VCaP (cell line): ENCODE measurements at regions not wholly inside any gene's neighbourhood (a gene's known extent, or its start where the extent isn't known, plus 50 kb on each side); places are given as distances from the start of the nearest gene placed in this dataset.
"Not testable (repeated sequence)": the region's sequence is repeated elsewhere in the genome, so short reads cannot be mapped to it uniquely, and the experiment has no call there.

Experiments
- H3K27ac ChIP-seq: fragments of 450-650 bp; 2 replicates; pipeline ENCODE4 v1.5.1; 2017
- CTCF ChIP-seq: fragments of 450-650 bp; conservative IDR thresholded peaks from 2 replicates; pipeline ENCODE4 v1.5.1; 2017; ENCODE audit warnings: mild to moderate bottlenecking, moderate library complexity

GRCh38 chr3:10638466-10638865 is 133.1 kb upstream of the ATP2B2 start:
- no peak overlapping the region for H3K27ac ChIP-seq
- TF ChIP-seq CTCF = no peak

GRCh38 chr3:10641760-10642159 is 136.4 kb upstream of the ATP2B2 start:
- no peak overlapping the region for H3K27ac ChIP-seq
- TF ChIP-seq CTCF = no peak

- H3K27ac ChIP-seq = no peak overlapping the region
Measured at GRCh38 chr3:10644189-10644588, 138.8 kb upstream of the ATP2B2 start.

DNA sequence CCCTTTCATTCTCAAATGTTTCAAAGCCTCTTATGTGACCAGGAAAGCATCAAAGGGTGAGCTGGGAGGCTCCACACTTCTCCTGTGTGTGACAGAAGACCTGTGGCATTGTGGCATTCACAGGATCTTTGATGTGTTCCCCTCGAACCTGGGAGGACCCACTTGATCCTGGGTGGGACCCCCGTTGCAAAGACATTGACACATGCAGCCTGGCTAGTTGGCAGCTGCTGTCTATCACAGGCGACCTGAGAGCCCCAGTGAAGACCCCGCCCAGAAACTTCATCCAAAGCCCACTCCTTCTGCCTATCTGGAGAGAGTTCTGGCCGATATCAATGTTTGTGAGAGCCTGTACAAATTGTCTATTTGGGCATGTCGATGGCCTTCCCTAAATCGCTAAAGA is 140.4 kb upstream of the ATP2B2 start:
- no peak overlapping the region for H3K27ac ChIP-seq
- no peak for TF ChIP-seq CTCF

More at GRCh38 chr3:10644189-10644588, 138.8 kb upstream of the ATP2B2 start:
- TF ChIP-seq CTCF = no peak

GRCh38 chr3:10646531-10647335 is 141.3 kb upstream of the ATP2B2 start:
- H3K27ac ChIP-seq = no peak overlapping the region

DNA sequence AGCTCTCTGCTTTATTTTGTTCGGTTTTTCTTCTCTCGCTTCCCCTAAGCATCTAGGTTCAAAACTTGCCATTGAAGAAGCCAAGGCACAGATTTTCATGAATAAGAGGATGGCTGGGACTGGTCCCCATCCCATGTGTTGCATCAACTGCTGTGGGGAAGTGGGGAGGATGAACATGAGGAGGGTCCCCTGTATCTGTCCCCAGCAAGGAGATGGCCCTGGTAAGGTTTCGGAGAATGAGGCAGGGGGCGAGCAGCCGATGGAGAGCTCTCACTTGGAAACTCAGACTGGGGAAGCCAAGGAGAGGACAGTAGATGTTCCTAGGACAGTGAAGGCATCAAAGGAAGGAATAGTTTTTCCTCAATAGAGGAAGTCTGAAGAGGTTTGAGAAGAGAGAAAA is 142.0 kb upstream of the ATP2B2 start:
- no peak for TF ChIP-seq CTCF
- no peak overlapping the region for H3K27ac ChIP-seq

More at GRCh38 chr3:10646531-10647335, 141.3 kb upstream of the ATP2B2 start:
- TF ChIP-seq CTCF = no peak

- no peak for TF ChIP-seq CTCF
Measured at GRCh38 chr3:10648181-10648580, 142.8 kb upstream of the ATP2B2 start.

GRCh38 chr3:10649463-10649862 is 144.1 kb upstream of the ATP2B2 start:
- not testable (repeated sequence) for H3K27ac ChIP-seq

More at GRCh38 chr3:10648181-10648580, 142.8 kb upstream of the ATP2B2 start:
- no peak overlapping the region for H3K27ac ChIP-seq
